ENCODE measurements at regions not wholly inside any gene's neighbourhood (a gene's known extent, or its start where the extent isn't known, plus 50 kb on each side); places are given as distances from the start of the nearest gene placed in this dataset.

- POLR2A ChIA-PET: no interaction called here
- no peak for DNase-seq (ENCODE audit: extremely low spot score)
- TF ChIP-seq CTCF (IDR thresholded peaks at IDR 0.05; ENCODE audit: control extremely low read depth, extremely low read depth, low read depth, missing control alignments): no peak
- CTCF ChIA-PET: no interaction called here
Measured at GRCh38 chr18:77608807-77609206, 359.2 kb downstream of the GALR1 start.

GRCh38 chr18:77617694-77618093 is 368.0 kb downstream of the GALR1 start:
- CTCF ChIA-PET: no interaction called here
- POLR2A ChIA-PET: no interaction called here
- DNase-seq (ENCODE audit: extremely low spot score): no peak
- TF ChIP-seq CTCF (IDR thresholded peaks at IDR 0.05; ENCODE audit: control extremely low read depth, extremely low read depth, low read depth, missing control alignments): no peak

- ChIA-PET POLR2A (no interaction called here), CTCF (no interaction called here)
- TF ChIP-seq CTCF (IDR thresholded peaks at IDR 0.05; ENCODE audit: control extremely low read depth, extremely low read depth, low read depth, missing control alignments): no peak
- no peak for DNase-seq (ENCODE audit: extremely low spot score)
Measured at GRCh38 chr18:77619525-77619924, 369.9 kb downstream of the GALR1 start.

GRCh38 chr18:77622009-77622692 is 372.5 kb downstream of the GALR1 start:
- CTCF ChIA-PET: no interaction called here
- no peak for DNase-seq (ENCODE audit: extremely low spot score)
- POLR2A ChIA-PET: no interaction called here
- TF ChIP-seq CTCF (IDR thresholded peaks at IDR 0.05; ENCODE audit: control extremely low read depth, extremely low read depth, low read depth, missing control alignments): no peak

GRCh38 chr18:77632758-77633157 is 383.1 kb downstream of the GALR1 start:
- no peak for DNase-seq (ENCODE audit: extremely low spot score)
- POLR2A ChIA-PET: no interaction called here
- no peak for TF ChIP-seq CTCF (IDR thresholded peaks at IDR 0.05; ENCODE audit: control extremely low read depth, extremely low read depth, low read depth, missing control alignments)
- CTCF ChIA-PET: interaction anchor here (1.6 kb wide), 1 partner anchor 11 kb away, joined by 4 read pairs; no protein-coding TSS in a partner anchor

- CTCF ChIA-PET: interaction anchor here (0.7 kb wide), 1 partner anchor 10 kb away, joined by 3 read pairs; no protein-coding TSS in a partner anchor
- DNase-seq (ENCODE audit: extremely low spot score): no peak
- POLR2A ChIA-PET: no interaction called here
- no peak for TF ChIP-seq CTCF (IDR thresholded peaks at IDR 0.05; ENCODE audit: control extremely low read depth, extremely low read depth, low read depth, missing control alignments)
Measured at GRCh38 chr18:77634494-77634893, 384.8 kb downstream of the GALR1 start.

Measured in GM10248 (cell line).